ENCODE measurements at regions not wholly inside any gene's neighbourhood (a gene's known extent, or its start where the extent isn't known, plus 50 kb on each side); places are given as distances from the start of the nearest gene placed in this dataset.
"Not testable (repeated sequence)": the region's sequence is repeated elsewhere in the genome, so short reads cannot be mapped to it uniquely, and the experiment has no call there.

- no peak overlapping the region for H3K4me3 Mint-ChIP-seq (ENCODE audit: unreplicated experiment)
These were observed 200.9 kb downstream of the MBL2 start for GRCh38 chr10:52571516-52572182.

GRCh38 chr10:52573347-52573746, 199.2 kb downstream of the MBL2 start:
- Mint-ChIP-seq H3K36me3 (ENCODE audit: unreplicated experiment) (no peaks in the 10 kb centered on the region), H3K27ac (ENCODE audit: unreplicated experiment) (no peak overlapping the region), H3K4me1 (ENCODE audit: low read depth, unreplicated experiment) (no peaks in the 10 kb centered on the region), H3K27me3 (ENCODE audit: unreplicated experiment) (no peaks in the 10 kb centered on the region), H3K9me3 (ENCODE audit: unreplicated experiment) (no peaks in the 10 kb centered on the region), H3K4me3 (ENCODE audit: unreplicated experiment) (no peak overlapping the region)
- no peak for DNase-seq
- TF ChIP-seq CTCF (IDR thresholded peaks at IDR 0.05; ENCODE audit: partially characterized antibody, unreplicated experiment): no peak

More at GRCh38 chr10:52571516-52572182, 200.9 kb downstream of the MBL2 start:
- no peak for TF ChIP-seq CTCF (IDR thresholded peaks at IDR 0.05; ENCODE audit: partially characterized antibody, unreplicated experiment)
- Mint-ChIP-seq H3K4me1 (ENCODE audit: low read depth, unreplicated experiment) (no peaks in the 10 kb centered on the region), H3K36me3 (ENCODE audit: unreplicated experiment) (no peaks in the 10 kb centered on the region), H3K27me3 (ENCODE audit: unreplicated experiment) (no peaks in the 10 kb centered on the region), H3K9me3 (ENCODE audit: unreplicated experiment) (no peaks in the 10 kb centered on the region), H3K27ac (ENCODE audit: unreplicated experiment) (no peak overlapping the region)
- no peak for DNase-seq

GRCh38 chr10:52574697-52575096, 197.9 kb downstream of the MBL2 start:
- no peaks in the 10 kb centered on the region for H3K27me3 Mint-ChIP-seq (ENCODE audit: unreplicated experiment)
- H3K27ac Mint-ChIP-seq (ENCODE audit: unreplicated experiment): no peak overlapping the region
- H3K4me1 Mint-ChIP-seq (ENCODE audit: low read depth, unreplicated experiment): no peaks in the 10 kb centered on the region
- no peak for TF ChIP-seq CTCF (IDR thresholded peaks at IDR 0.05; ENCODE audit: partially characterized antibody, unreplicated experiment)
- no peak overlapping the region for H3K4me3 Mint-ChIP-seq (ENCODE audit: unreplicated experiment)
- H3K9me3 Mint-ChIP-seq (ENCODE audit: unreplicated experiment): no peaks in the 10 kb centered on the region
- H3K36me3 Mint-ChIP-seq (ENCODE audit: unreplicated experiment): no peaks in the 10 kb centered on the region
- DNase-seq: no peak

- peaks cover 2% of the 10 kb centered on the region for H3K9me3 Mint-ChIP-seq (ENCODE audit: unreplicated experiment)
- H3K4me1 Mint-ChIP-seq (ENCODE audit: low read depth, unreplicated experiment): no peaks in the 10 kb centered on the region
- no peaks in the 10 kb centered on the region for H3K27me3 Mint-ChIP-seq (ENCODE audit: unreplicated experiment)
- H3K27ac Mint-ChIP-seq (ENCODE audit: unreplicated experiment): no peak overlapping the region
- H3K4me3 Mint-ChIP-seq (ENCODE audit: unreplicated experiment): no peak overlapping the region
- no peak for DNase-seq
- TF ChIP-seq CTCF (IDR thresholded peaks at IDR 0.05; ENCODE audit: partially characterized antibody, unreplicated experiment): no peak
- peaks cover 7% of the 10 kb centered on the region for H3K36me3 Mint-ChIP-seq (ENCODE audit: unreplicated experiment)
These were observed 195.5 kb downstream of the MBL2 start for GRCh38 chr10:52577047-52577446.

GRCh38 chr10:52578871-52579405, 193.6 kb downstream of the MBL2 start:
- no peaks in the 10 kb centered on the region for H3K4me1 Mint-ChIP-seq (ENCODE audit: low read depth, unreplicated experiment)
- no peak for TF ChIP-seq CTCF (IDR thresholded peaks at IDR 0.05; ENCODE audit: partially characterized antibody, unreplicated experiment)
- no peak overlapping the region for H3K4me3 Mint-ChIP-seq (ENCODE audit: unreplicated experiment)

GRCh38 chr10:52581636-52582035, 190.9 kb downstream of the MBL2 start:
- H3K27ac Mint-ChIP-seq (ENCODE audit: unreplicated experiment); H3K4me3 Mint-ChIP-seq (ENCODE audit: unreplicated experiment); H3K4me1 Mint-ChIP-seq (ENCODE audit: low read depth, unreplicated experiment); DNase-seq; H3K27me3 Mint-ChIP-seq (ENCODE audit: unreplicated experiment); H3K9me3 Mint-ChIP-seq (ENCODE audit: unreplicated experiment): not testable (repeated sequence)
- peaks cover 13% of the 10 kb centered on the region for H3K36me3 Mint-ChIP-seq (ENCODE audit: unreplicated experiment)

More at GRCh38 chr10:52578871-52579405, 193.6 kb downstream of the MBL2 start:
- no peak for DNase-seq
- Mint-ChIP-seq H3K27ac (ENCODE audit: unreplicated experiment) (no peak overlapping the region), H3K27me3 (ENCODE audit: unreplicated experiment) (no peaks in the 10 kb centered on the region), H3K36me3 (ENCODE audit: unreplicated experiment) (peaks cover 13% of the 10 kb centered on the region), H3K9me3 (ENCODE audit: unreplicated experiment) (peaks cover 2% of the 10 kb centered on the region)
